Fibroblast of the conjunctiva (primary cell): ENCODE measurements at regions not wholly inside any gene's neighbourhood (a gene's known extent, or its start where the extent isn't known, plus 50 kb on each side); places are given as distances from the start of the nearest gene placed in this dataset.

Experiments
- DNase-seq: peaks from one replicate; pipeline ENCODE4 v3.0.0-alpha.2; 2010; ENCODE audit warnings: low read depth

DNA sequence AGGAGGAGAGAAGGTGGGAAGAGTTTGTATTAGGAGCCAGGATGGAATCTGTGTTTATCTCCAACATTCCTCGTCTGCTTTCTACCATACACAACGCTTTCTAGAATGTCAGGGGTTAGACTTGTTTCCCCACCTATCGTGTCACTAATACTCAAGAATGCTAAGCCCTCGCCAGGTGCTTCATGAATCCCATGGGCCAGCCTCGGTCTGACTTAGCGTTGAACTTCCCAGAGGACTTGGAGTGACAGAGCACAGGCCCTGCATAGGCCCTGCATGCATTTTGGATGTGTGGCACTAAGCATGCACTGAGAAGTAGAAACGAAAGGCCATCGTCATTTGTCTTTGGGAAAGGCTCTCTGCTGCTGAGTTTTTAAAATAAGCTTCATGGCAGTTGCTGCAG, 328.7 kb downstream of the NSG2 start:
- no peak for DNase-seq

DNA sequence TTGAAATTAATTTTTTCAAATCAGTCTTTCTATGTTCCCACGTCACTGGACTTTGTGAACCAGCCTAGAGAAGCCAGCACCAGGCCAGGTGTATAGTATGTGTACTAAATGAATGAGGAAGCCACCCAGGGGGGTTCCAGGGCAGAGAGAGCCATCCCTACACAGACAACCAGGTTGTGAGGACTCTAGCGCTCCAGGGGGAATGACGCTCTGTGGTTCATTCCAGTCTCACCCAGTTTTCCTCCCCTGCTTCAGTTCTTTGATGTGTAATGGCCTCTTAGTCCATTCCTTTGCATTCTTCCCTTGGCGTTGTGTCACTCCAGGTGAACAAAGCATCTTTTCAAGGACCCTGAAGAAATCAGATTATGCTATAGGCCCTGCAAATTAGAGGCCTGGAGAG, 330.6 kb downstream of the NSG2 start:
- no peak for DNase-seq

GRCh38 chr5:174376726-174377373, 331.3 kb downstream of the NSG2 start:
- DNase-seq, result no peak

DNA sequence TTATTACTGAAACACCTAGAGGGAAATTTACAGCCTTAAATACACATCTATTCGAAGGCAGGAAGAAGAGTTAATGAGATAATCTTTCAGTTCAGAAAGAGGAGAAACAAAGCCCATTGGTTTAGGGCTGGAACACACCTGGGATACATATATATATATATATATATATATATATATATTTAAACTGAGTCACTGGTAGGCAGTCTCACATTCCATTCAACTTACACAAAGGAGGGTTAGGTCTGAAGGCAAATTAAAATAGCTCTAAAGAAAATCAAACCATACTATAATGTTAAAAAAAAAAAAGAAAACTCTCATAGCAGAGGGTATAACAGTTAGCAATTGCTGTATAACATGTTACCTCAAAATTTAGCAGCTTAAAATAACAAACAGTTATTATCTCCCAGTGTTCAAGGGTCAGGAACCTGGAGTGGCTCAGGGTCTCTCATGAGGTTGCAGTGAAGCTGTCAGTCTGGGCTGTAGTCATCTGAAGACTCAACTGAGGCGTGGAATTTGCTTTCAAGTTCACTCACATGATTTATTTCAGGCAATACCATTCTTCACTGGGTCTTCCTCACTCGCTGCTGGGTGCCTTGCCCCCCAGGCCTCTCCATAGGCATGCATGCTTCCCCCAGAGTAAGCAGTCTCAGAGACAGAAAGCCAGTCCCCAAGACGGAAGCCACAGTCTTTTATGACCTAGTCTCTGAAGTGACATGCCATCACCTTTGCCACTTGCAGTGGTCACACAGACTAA, 332.8 kb downstream of the NSG2 start:
- no peak for DNase-seq

DNA sequence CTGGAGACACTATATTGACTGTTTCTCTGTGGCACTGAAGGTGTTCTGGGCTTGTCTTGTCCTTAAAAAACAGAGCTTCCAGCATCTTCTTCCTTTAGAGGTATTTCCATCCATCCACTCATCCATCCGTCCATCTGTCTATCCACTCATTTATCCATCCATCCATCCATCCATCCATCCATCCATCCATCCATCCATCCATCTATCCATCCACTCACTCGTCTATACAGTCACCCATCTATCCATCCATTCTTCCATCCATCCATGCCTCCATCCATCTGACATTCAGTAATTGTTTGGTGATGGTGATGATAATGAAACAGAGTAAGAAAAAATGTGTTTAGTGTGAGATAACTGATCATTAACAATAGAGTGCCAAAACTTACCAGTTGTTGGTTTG, 334.8 kb downstream of the NSG2 start:
- DNase-seq, result no peak

GRCh38 chr5:174381241-174381640, 335.7 kb downstream of the NSG2 start:
- DNase-seq, result no peak

GRCh38 chr5:174383210-174384167, 338.0 kb downstream of the NSG2 start:
- no peak for DNase-seq

DNA sequence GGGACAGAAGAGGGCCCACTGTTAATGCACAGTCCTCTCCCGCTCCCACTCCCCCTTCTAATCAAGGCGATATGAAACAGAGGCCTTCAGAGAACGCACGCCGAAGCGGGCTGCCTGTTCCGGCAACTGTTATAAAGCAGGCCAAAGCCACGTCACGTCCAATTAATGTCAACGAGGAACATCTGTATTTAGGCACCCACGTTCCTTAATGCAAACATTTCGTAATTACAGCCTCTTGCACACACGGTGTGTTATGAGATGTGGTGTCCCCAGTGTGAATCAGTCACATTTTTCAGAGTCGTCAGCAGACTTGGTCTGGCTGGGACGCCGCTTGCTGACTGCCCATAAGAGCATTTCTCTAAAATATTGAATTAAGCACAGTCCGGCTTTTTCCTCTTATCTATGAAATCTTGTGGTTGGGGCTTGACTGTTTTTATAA, 339.0 kb downstream of the NSG2 start:
- peak; percentile 32 for DNase-seq

- no peak for DNase-seq
These were observed 338.1 kb upstream of the MSX2 start for GRCh38 chr5:174386306-174386705.

- DNase-seq, result no peak
These were observed 337.5 kb upstream of the MSX2 start for GRCh38 chr5:174386846-174387245.

DNA sequence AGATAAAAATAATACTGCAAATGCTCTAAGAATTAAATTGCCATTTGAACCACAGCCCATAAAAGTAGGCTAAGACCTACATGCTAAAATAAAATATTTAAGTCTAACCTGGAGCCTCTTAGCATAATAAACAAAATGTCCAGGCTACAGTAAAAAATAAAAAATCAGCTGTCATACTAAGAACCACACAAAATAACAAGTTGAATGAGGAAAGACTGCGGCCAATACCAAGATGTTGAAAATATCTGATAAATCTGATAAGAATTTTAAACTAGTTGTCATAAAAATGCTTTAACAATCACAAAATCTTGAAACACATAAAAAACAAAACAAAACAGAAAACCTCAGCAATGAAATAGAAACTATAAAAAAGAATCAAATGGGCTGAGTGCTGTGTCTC, 336.9 kb upstream of the MSX2 start:
- no peak for DNase-seq

- DNase-seq, result no peak
These were observed 331.5 kb upstream of the MSX2 start for GRCh38 chr5:174392892-174393291.

DNA sequence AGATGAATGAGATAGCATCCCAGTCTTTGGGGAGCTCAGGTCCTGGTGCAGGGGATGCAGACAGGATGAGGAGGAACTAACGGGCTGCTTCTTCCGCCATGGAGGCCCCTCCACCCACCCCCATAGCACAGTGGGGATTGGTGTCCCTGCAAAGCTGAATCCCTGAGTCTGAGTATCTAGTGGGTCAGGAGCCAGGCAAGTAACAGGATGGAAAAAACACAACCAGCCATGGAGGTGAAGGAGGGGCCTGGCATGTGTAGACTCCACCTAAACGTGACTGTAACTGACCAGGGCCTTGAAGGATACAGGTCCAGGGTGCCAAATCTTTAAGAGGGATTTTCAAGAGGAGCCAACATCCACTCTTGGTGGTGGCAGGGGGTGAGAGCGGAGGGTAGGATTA, 327.8 kb upstream of the MSX2 start:
- no peak for DNase-seq

DNA sequence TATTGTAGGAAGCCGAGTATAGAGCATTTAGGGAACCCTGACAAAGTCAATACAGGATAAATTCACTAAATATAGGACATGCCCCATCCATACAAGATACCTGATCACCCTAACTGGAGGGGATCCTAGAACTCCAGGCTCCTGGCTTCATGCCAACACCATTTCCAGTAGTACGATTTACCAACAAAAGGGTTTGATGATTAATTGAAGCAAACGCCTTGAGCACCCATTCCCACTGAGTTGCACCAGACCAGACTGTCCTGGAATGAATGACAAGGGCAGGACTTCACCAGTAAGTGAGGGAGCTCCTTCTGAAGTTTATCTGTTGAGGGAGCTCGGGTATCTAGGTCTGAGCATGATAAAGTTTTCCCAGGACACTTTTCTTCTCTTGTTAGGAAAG, 327.2 kb upstream of the MSX2 start:
- DNase-seq, result no peak

DNA sequence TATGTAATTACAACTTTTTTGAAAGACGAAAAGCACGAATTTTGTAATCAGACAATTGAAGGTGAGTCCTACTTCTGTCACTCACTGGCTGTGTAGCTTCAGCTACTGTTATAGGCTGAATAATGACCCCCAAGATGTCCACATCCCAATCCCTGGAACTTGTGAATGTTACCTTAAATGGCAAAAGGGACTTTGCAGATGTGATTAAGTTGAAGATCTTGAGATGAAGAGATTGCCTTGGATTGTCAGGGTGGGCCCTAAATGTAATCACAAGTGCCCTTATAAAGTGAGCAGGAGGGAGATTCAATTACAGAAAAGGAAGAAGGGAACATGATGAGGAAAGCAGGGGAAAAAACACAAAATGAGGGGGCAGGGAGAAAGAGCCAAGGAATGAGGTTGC, 326.2 kb upstream of the MSX2 start:
- no peak for DNase-seq

DNA sequence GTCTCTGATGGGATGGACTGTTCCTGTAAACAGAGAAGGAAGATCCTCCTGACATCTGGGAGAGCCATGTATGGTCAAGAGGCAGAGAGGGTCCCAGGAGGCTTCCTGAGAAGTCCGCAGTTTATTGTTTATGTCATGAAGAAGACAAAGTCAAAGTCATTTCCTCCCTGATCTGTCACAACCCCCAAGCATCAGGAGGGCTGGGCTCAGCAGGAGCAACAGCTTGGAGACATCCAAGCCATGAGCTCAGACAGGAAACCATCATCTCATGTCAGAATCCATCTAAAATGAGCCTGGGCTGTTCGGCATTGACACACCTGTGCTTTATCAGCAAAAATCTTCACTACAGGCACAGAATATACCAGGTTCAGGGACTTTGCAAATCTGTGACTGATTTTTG, 325.0 kb upstream of the MSX2 start:
- no peak for DNase-seq

DNA sequence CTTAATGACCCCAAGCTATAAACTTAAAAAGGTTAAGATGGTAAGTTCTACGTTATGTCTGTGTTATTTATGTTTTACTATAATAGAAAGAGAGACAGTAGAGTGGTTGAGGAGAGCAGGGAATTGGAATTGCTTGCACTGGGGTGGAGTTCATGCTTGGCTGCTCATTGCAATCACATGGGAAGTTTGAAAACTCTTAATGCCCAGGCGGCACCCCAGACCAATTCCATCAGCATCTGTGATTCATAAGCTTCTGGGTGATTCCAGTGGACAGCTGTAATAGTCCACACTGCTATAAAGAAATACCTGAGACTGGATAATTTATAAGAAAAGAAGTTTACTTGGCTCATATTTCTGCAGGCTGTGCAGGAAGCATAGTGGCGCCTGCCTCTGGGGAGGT, 323.9 kb upstream of the MSX2 start:
- no peak for DNase-seq

DNA sequence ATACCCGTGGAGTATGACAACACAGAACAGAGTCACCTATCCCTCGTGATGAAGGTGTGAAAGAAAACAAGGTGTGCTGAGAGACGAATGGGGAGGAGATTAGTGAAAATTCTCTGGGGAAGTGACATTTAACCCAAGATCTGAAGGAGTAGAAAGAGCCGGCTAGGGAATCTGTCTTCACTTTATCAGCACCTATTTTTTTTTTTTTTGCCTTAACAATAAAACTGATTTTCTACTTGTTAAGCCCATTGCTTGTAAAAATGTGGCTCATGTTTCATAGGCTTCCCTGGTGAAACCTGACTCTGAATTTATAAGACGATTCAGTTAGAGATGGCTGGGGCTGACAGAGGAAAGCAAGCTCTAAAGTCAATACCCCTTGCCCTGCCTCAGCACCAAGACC, 322.6 kb upstream of the MSX2 start:
- DNase-seq, result no peak

DNA sequence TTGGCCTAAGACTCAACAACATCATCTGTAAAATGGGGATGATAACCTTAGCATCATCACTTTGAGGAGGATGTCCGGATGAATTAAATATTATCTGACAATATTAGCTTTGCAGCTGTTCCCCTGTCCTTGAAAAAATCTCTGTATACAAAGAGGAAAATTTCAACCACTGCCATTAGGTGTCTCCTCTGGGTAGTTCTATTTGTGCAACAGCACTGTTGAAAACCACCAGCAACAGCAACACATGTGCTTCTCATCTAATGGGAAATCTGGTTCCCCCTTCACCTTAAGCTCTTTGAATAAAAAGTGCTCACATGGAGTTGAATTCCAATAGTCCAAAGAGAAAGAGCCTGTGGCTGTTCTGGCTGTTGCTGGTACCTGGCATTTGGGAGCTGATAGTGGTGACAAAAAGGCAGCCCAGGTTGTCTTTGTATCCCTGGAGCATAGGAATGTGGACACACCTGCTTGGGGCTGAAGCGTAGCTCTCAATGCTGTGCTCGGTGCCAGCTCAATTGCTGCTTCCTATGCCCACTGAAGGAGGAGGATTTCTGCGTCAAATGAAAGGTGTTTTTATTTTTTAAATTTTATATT, 322.1 kb upstream of the MSX2 start:
- DNase-seq, result no peak

DNA sequence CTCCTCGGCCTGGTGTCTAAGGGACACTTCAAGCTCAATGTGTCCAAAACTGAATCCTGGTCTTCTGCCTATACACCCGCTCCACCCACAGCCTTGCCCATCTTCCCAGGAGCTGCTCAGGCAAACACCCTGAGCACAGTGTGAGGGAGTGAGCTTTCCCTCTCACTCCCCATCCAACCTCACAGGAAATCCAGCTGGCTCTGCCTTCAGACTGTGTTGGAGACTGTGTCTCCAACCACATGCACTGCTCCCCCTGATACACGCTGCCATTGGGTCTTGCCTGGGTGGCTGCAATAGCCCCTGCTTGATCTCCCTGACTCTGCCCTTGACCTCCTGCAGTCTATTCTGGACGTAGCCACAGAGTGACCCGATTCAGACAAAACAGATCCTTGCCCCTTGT, 319.5 kb upstream of the MSX2 start:
- no peak for DNase-seq

DNA sequence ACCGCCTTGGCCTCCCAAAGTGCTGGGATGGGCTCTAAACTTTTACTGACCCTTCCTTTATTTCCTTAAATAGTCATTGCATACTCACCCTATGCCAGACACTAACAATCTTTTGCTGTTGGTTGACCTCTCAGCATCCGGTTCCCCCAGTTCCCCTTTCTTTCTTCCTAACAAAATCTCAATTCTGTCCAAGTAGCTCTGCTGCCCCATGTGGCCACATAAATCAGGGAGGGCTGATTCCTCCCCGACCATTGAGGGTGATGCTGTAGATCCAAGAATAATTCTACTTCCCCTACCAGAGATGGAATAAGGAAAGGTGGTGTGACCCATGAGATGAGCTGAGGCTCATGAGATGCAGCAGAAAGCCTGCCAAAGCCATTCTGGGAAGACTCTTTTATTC, 315.3 kb upstream of the MSX2 start:
- DNase-seq, result no peak

- no peak for DNase-seq
These were observed 314.4 kb upstream of the MSX2 start for GRCh38 chr5:174409971-174410370.
